ENCODE measurements at regions not wholly inside any gene's neighbourhood (a gene's known extent, or its start where the extent isn't known, plus 50 kb on each side); places are given as distances from the start of the nearest gene placed in this dataset.

DNA sequence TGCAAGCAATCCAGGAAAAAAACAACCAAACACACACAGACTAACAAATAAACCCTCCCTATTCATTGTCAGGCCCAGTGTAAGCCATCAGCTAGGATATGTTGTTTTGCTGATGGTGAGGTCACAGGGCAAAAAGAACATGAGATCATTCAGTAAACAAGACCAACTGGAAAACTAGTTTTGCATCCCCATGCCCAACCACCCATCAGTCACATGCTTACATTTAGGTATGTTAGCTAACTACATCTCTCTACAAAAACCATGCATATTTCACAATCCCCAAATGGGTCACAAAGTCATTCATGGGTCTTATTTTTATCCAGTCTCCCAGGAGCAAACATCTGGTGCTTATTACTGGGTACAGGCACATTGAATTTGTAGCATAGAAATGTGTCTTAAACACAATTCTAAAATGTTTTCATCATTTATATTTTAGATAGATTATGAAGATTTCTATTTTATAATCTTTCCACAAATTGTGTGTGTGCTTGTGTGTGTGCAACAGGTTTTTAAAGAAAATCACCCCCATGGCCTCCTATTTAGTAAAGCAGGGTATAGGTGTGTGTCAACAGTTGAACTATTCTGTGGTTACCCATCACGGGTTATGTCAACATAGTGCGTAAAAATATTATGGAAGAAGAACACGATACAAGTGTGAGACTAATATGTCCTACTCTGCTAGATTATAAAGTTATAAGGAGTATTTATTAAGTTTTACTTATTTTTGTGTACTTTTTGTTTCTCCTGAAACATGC is 103.8 kb upstream of the AKR1E2 start:
- Histone ChIP-seq H2BK5ac (ENCODE audit: insufficient read length, low read length) (no peak overlapping the region), H3K23me2 (ENCODE audit: insufficient read length, low read depth, low read length, poor library complexity, severe bottlenecking) (no peaks in the 10 kb centered on the region), H3K4me1 (ENCODE audit: insufficient read depth, low read length) (no peaks in the 10 kb centered on the region; the same call in 1 of the 2 replicates), H3K27me3 (ENCODE audit: insufficient read depth, low read length) (no peaks in the 10 kb centered on the region), H3K4ac (ENCODE audit: low read depth, low read length) (no peak overlapping the region), H4K20me1 (ENCODE audit: control insufficient read depth, insufficient read depth, insufficient read length) (no peaks in the 10 kb centered on the region), H2BK20ac (ENCODE audit: low read depth, low read length, poor library complexity, severe bottlenecking) (no peak overlapping the region), H3K14ac (ENCODE audit: insufficient read depth, low read length) (no peak overlapping the region), H2BK12ac (ENCODE audit: insufficient read length, low read depth, low read length) (no peak overlapping the region), H3K79me1 (ENCODE audit: insufficient read depth, low read depth, low read length, poor library complexity, severe bottlenecking) (no peaks in the 10 kb centered on the region), H3K79me2 (ENCODE audit: insufficient read depth, low read length) (no peaks in the 10 kb centered on the region), H3K9ac (ENCODE audit: extremely low read depth, insufficient read length, low read length) (no peak overlapping the region), H3K27ac (ENCODE audit: insufficient read length, low read depth, low read length) (no peak overlapping the region), H4K91ac (ENCODE audit: insufficient read length, low read depth, low read length) (no peak overlapping the region), H2BK15ac (ENCODE audit: low read depth, low read length) (no peak overlapping the region), H4K8ac (replicated peaks; ENCODE audit: insufficient read length, low read depth, low read length) (no peak overlapping the region), H2AK5ac (ENCODE audit: insufficient read length, low read length) (no peak overlapping the region), H3T11ph (ENCODE audit: low read length) (no peak overlapping the region), H3K18ac (ENCODE audit: insufficient read length, low read depth, low read length) (no peak overlapping the region), H2AFZ (ENCODE audit: low read length) (no peak overlapping the region), H3K4me2 (ENCODE audit: insufficient read depth, insufficient read length, low read length) (no peak overlapping the region), H3K56ac (ENCODE audit: insufficient read length, low read depth, low read length) (no peak overlapping the region), H4K5ac (ENCODE audit: insufficient read length, low read depth, low read length) (no peak overlapping the region), H3K23ac (ENCODE audit: insufficient read length, low read depth, low read length) (no peak overlapping the region), H3K9me3 (ENCODE audit: control insufficient read depth, low read depth, low read length) (no peaks in the 10 kb centered on the region), H2BK120ac (ENCODE audit: low read depth, low read length, poor library complexity, severe bottlenecking) (no peak overlapping the region)
- no peak for DNase-seq
- Mint-ChIP-seq H3K4me3 (no peak overlapping the region), H3K27ac (no peak overlapping the region), H3K9me3 (peaks cover 0 to 4% of the 10 kb centered on the region in 2 experiments; a peak in 1 of 5 replicates), H3K36me3 (ENCODE audit: insufficient read depth in 1 of 3, low read depth in 3 of 3) (peaks cover 0 to 4% (median 0%) of the 10 kb centered on the region in 3 experiments; a peak in 2 of 7 replicates), H3K27me3 (ENCODE audit: low read depth) (no peaks in the 10 kb centered on the region), H3K4me1 (peaks cover 7% of the 10 kb centered on the region in 2 experiments)
- whole genome bisulfite sequencing (ENCODE audit: extremely low coverage, insufficient read length, low lambda C conversion rate), result no CpG with 5 or more reads among the region's 3 CpGs
- TF ChIP-seq, protein P1, sequence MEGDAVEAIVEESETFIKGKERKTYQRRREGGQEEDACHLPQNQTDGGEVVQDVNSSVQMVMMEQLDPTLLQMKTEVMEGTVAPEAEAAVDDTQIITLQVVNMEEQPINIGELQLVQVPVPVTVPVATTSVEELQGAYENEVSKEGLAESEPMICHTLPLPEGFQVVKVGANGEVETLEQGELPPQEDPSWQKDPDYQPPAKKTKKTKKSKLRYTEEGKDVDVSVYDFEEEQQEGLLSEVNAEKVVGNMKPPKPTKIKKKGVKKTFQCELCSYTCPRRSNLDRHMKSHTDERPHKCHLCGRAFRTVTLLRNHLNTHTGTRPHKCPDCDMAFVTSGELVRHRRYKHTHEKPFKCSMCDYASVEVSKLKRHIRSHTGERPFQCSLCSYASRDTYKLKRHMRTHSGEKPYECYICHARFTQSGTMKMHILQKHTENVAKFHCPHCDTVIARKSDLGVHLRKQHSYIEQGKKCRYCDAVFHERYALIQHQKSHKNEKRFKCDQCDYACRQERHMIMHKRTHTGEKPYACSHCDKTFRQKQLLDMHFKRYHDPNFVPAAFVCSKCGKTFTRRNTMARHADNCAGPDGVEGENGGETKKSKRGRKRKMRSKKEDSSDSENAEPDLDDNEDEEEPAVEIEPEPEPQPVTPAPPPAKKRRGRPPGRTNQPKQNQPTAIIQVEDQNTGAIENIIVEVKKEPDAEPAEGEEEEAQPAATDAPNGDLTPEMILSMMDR (conservative IDR thresholded peaks at IDR 0.05), result no peak
